SK-N-SH (cell line): ENCODE measurements at regions not wholly inside any gene's neighbourhood (a gene's known extent, or its start where the extent isn't known, plus 50 kb on each side); places are given as distances from the start of the nearest gene placed in this dataset.

Source experiments
- CTCF ChIA-PET: fragments of 300-600, 350-600 bp; formaldehyde crosslinking; extraction: SDS; loops from one replicate; lab custom pipeline; 2021; lab: Yijun Ruan, JAX
- POLR2A ChIA-PET: fragments of 350-600 bp; sonication (Branson Sonifier 250); formaldehyde crosslinking; extraction: SDS; loops from one replicate; lab custom pipeline; 2020; ENCODE audit warnings: antibody characterized with exemption, inconsistent platforms; lab: Yijun Ruan, JAX
- DNase-seq: peaks from one replicate; pipeline ENCODE4 v3.0.0; 2012
- H2AFZ ChIP-seq: fragments of 200-600 bp; sonication (generic); 2 replicates; pipeline ENCODE4 v1.8.1; 2016; ENCODE audit warnings: antibody characterized with exemption, mild to moderate bottlenecking, low read depth
- H3F3A ChIP-seq: fragments of 200-600 bp; sonication (generic); replicated peaks from 2 replicates; pipeline ENCODE3; 2016; ENCODE audit warnings: antibody characterized with exemption, mild to moderate bottlenecking; ENCODE audit not compliant: insufficient read depth
- H3K27ac ChIP-seq, 2 experiments: fragments of 200-500 bp in 1 of 2; fragments of 200-600 bp in 1 of 2; sonication (Bioruptor generic) in 1 of 2; sonication (generic), shearing (Covaris generic) in 1 of 2; 2 replicates each; pipeline versions ENCODE4 v1.5.1 to v1.6.1; 2014 to 2016; ENCODE audit warnings: low read depth in 2 of 2, inconsistent platforms in 1 of 2, low read length in 1 of 2, mild to moderate bottlenecking in 1 of 2, mixed read lengths in 1 of 2
- H3K27me3 ChIP-seq: fragments of 200-600 bp; sonication (generic), shearing (Covaris generic); 2 replicates; pipeline ENCODE4 v1.6.1; 2016; ENCODE audit warnings: mixed run types; ENCODE audit not compliant: insufficient read depth
- H3K36me3 ChIP-seq, 2 experiments: fragments of 200-500 bp in 1 of 2; fragments of 200-600 bp in 1 of 2; sonication (Bioruptor generic) in 1 of 2; sonication (generic) in 1 of 2; replicated peaks in 1 of 2; 2 replicates each; pipeline versions ENCODE3 to v1.5.1; 2014 to 2016; ENCODE audit warnings: low read length in 1 of 2, mild to moderate bottlenecking in 1 of 2; ENCODE audit not compliant: insufficient read depth in 2 of 2, control insufficient read depth in 1 of 2
- H3K4me1 ChIP-seq, 2 experiments: fragments of 200-500 bp in 1 of 2; fragments of 200-600 bp in 1 of 2; sonication (Bioruptor generic) in 1 of 2; sonication (generic), shearing (Covaris generic) in 1 of 2; 2 replicates each; pipeline versions ENCODE4 v1.5.1 to v1.6.1; 2014 to 2016; ENCODE audit warnings: low read depth in 1 of 2, low read length in 1 of 2, mixed run types in 1 of 2; ENCODE audit not compliant: insufficient read depth in 2 of 2, control insufficient read depth in 1 of 2
- H3K4me2 ChIP-seq: fragments of 200-600 bp; sonication (generic), shearing (Covaris generic); 2 replicates; pipeline ENCODE4 v1.6.1; 2017; ENCODE audit warnings: mixed run types
- H3K4me3 ChIP-seq, 2 experiments: fragments of 200-500 bp in 1 of 2; fragments of 200-600 bp in 1 of 2; sonication (Bioruptor generic) in 1 of 2; sonication (generic), shearing (Covaris generic) in 1 of 2; 2 replicates each; pipeline versions ENCODE4 v1.5.1 to v1.8.1; 2014 to 2016; ENCODE audit warnings: low read depth in 2 of 2, inconsistent platforms in 1 of 2, low read length in 1 of 2, mild to moderate bottlenecking in 1 of 2, mixed read lengths in 1 of 2, moderate library complexity in 1 of 2
- H3K79me2 ChIP-seq: fragments of 200-600 bp; sonication (generic); 2 replicates; pipeline ENCODE4 v1.8.1; 2017; ENCODE audit warnings: mild to moderate bottlenecking; ENCODE audit not compliant: insufficient read depth
- H3K9ac ChIP-seq: fragments of 200-600 bp; sonication (generic); 2 replicates; pipeline ENCODE4 v1.6.1; 2017; ENCODE audit warnings: mixed run types
- H3K9me2 ChIP-seq: fragments of 200-600 bp; sonication (generic); 2 replicates; pipeline ENCODE4 v1.6.1; 2017; ENCODE audit warnings: mixed run types
- H3K9me3 ChIP-seq: fragments of 200-600 bp; sonication (generic); 2 replicates; pipeline ENCODE4 v1.6.1; 2017; ENCODE audit warnings: mixed run types, mild to moderate bottlenecking, moderate library complexity
- H4K20me1 ChIP-seq: fragments of 200-600 bp; sonication (generic); 2 replicates; pipeline ENCODE4 v1.6.1; 2017; ENCODE audit warnings: mild to moderate bottlenecking, mixed run types; ENCODE audit not compliant: insufficient read depth
- CHD2 ChIP-seq: fragments of 150-350 bp; IDR thresholded peaks from 2 replicates; pipeline ENCODE4 v1.6.1; 2018; ENCODE audit warnings: low read length; ENCODE audit not compliant: partially characterized antibody
- ELF1 ChIP-seq: IDR thresholded peaks from 2 replicates; pipeline ENCODE4 v1.4.0; 2012
- EZH2phosphoT487 ChIP-seq: fragments of 200-600 bp; sonication (generic); IDR thresholded peaks from 2 replicates; pipeline ENCODE4 v1.6.1; 2017; ENCODE audit warnings: low read depth, mixed run types, mild to moderate bottlenecking, antibody characterized with exemption, moderate library complexity, borderline replicate concordance
- GATA2 ChIP-seq: sonication (generic); formaldehyde crosslinking; IDR thresholded peaks from 2 replicates; pipeline ENCODE4 v1.5.0; 2020; ENCODE audit warnings: mild to moderate bottlenecking, missing genetic modification reagents
- MEF2A ChIP-seq: IDR thresholded peaks from 2 replicates; pipeline ENCODE4 v1.4.0; 2012; ENCODE audit warnings: low read depth, borderline replicate concordance
- MXI1 ChIP-seq: IDR thresholded peaks from 2 replicates; pipeline ENCODE4 v1.6.1; 2012; ENCODE audit warnings: mild to moderate bottlenecking, low read depth, low read length, improper control_type of control experiment
- NFIC ChIP-seq: IDR thresholded peaks from 2 replicates; pipeline ENCODE4 v1.4.0; 2012; ENCODE audit warnings: borderline replicate concordance
- RFX5 ChIP-seq: IDR thresholded peaks from 2 replicates; pipeline ENCODE4 v1.6.1; 2012; ENCODE audit warnings: mild to moderate bottlenecking, improper control_type of control experiment, low read length
- RXRA ChIP-seq: IDR thresholded peaks from 2 replicates; pipeline ENCODE4 v1.4.0; 2012; ENCODE audit warnings: low read depth, mild to moderate bottlenecking, borderline replicate concordance
- SIN3A ChIP-seq: IDR thresholded peaks from 2 replicates; pipeline ENCODE4 v1.6.1; 2012; ENCODE audit warnings: low read depth, mild to moderate bottlenecking, low read length, moderate library complexity, borderline replicate concordance
- TAF1 ChIP-seq: IDR thresholded peaks from 2 replicates; pipeline ENCODE4 v1.6.1; 2012; ENCODE audit warnings: low read depth, mild to moderate bottlenecking, low read length, moderate library complexity, borderline replicate concordance
- WGBS: methylation state at CpG from one replicate; pipeline ENCODE4 v1.1.6; 2017; ENCODE audit warnings: low lambda C conversion rate; 5-methylcytosine and 5-hydroxymethylcytosine counted together
- TF ChIP-seq, protein P1 (sequence below): IDR thresholded peaks from 2 replicates; pipeline ENCODE4 v1.4.0; 2012; ENCODE audit warnings: low read depth, borderline replicate concordance
- TF ChIP-seq, protein P2 (sequence below): fragments of 200-600 bp; sonication (generic); IDR thresholded peaks from 2 replicates; pipeline ENCODE4 v1.6.1; 2017; ENCODE audit warnings: antibody characterized with exemption, mild to moderate bottlenecking, moderate library complexity

DNA sequence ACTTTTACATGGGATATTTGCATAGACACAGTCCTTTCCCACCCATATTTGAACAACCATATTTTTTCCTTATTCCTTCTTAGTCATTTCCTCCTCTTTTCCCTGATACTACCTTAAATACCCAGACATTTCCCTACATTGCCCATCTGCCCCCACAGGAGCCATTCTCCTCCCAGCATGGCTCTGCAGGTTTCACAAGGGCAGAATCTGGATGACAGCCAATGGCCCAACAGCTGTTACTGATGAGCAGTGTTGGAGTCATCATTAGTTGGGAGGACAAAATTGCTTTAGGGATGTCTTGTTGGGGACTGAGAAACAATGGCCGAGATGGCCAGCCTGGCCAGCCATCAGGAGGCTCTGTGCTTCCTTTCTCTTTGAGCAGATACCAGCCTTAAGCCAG lies 209.5 kb downstream of the KLF5 start:
- no peak for DNase-seq
- H3K9me3 ChIP-seq = no peaks in the 10 kb centered on the region
- no peak overlapping the region for H3K4me3 ChIP-seq
- H3K27me3 ChIP-seq = no peaks in the 10 kb centered on the region
- ChIA-PET POLR2A (no interaction called here), CTCF (no interaction called here)
- no peak overlapping the region for H3K27ac ChIP-seq
- H4K20me1 ChIP-seq = no peaks in the 10 kb centered on the region
- peaks cover 0 to 7% of the 10 kb centered on the region in 2 experiments; a peak in 2 of 4 replicates for H3K4me1 ChIP-seq
- 67% methylated on average over 1 of the region's 1 CpG for WGBS
- H3K9ac ChIP-seq = no peak overlapping the region
- no peaks in the 10 kb centered on the region for H3K79me2 ChIP-seq
- no peak overlapping the region for H2AFZ ChIP-seq
- no peak overlapping the region for H3K4me2 ChIP-seq
- no peaks in the 10 kb centered on the region for H3F3A ChIP-seq
- no peaks in the 10 kb centered on the region for H3K36me3 ChIP-seq
- H3K9me2 ChIP-seq = no peaks in the 10 kb centered on the region
- no peak for TF ChIP-seq TAF1
- peak; percentile 31; the same call in 1 of the 2 replicates for TF ChIP-seq NFIC

DNA sequence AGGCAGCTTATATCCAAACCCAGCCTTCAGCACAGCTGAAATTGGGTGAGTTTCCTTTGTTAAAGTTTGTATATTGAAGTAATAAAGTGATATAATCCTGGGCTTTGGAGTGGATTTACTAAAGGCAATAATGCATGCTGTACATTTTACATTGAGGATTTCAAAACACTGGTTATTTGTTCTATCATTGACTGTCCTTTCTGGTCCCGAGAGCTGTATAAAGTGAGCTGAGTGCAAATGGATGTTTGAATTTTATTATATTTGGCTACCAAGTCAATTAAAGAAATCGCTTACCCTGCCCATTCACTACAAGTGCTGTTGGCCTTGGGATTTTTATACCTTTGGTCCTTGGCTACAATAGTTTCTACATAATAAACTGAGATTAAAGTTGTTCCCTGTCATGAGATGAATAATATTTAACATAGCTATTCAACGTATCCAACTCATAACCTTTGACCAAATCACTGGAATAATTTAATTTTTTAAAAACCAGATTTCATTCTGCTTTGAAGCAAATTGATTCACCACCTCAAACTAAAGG lies 207.9 kb downstream of the KLF5 start:
- CTCF ChIA-PET = interaction anchor here (0.8 kb wide), 1 partner anchor 19 kb away, joined by 4 read pairs; no protein-coding TSS in a partner anchor
- POLR2A ChIA-PET = no interaction called here
- WGBS = 87% methylated on average over 3 of the region's 3 CpGs

More for the DNA sequence above, 207.9 kb downstream of the KLF5 start:
- Histone ChIP-seq H3K4me3 (no peak overlapping the region), H3K27me3 (no peaks in the 10 kb centered on the region), H3K27ac (no peak overlapping the region), H3K9me2 (no peaks in the 10 kb centered on the region), H3K4me2 (no peak overlapping the region), H3F3A (no peaks in the 10 kb centered on the region), H3K36me3 (no peaks in the 10 kb centered on the region), H3K9me3 (no peaks in the 10 kb centered on the region), H3K4me1 (peaks cover 0 to 9% of the 10 kb centered on the region in 2 experiments; a peak in 2 of 4 replicates), H4K20me1 (no peaks in the 10 kb centered on the region), H3K9ac (no peak overlapping the region), H3K79me2 (no peaks in the 10 kb centered on the region), H2AFZ (no peak overlapping the region)
- TF ChIP-seq GATA2 (CRISPR knock-in tag) (no peak), EZH2phosphoT487 (no peak), RXRA (no peak), ELF1 (no peak), MXI1 (no peak), MEF2A (no peak), CHD2 (no peak), RFX5 (no peak), SIN3A (no peak)
- TF ChIP-seq, protein P1, sequence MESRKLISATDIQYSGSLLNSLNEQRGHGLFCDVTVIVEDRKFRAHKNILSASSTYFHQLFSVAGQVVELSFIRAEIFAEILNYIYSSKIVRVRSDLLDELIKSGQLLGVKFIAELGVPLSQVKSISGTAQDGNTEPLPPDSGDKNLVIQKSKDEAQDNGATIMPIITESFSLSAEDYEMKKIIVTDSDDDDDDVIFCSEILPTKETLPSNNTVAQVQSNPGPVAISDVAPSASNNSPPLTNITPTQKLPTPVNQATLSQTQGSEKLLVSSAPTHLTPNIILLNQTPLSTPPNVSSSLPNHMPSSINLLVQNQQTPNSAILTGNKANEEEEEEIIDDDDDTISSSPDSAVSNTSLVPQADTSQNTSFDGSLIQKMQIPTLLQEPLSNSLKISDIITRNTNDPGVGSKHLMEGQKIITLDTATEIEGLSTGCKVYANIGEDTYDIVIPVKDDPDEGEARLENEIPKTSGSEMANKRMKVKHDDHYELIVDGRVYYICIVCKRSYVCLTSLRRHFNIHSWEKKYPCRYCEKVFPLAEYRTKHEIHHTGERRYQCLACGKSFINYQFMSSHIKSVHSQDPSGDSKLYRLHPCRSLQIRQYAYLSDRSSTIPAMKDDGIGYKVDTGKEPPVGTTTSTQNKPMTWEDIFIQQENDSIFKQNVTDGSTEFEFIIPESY = no peak
- TF ChIP-seq, protein P2, sequence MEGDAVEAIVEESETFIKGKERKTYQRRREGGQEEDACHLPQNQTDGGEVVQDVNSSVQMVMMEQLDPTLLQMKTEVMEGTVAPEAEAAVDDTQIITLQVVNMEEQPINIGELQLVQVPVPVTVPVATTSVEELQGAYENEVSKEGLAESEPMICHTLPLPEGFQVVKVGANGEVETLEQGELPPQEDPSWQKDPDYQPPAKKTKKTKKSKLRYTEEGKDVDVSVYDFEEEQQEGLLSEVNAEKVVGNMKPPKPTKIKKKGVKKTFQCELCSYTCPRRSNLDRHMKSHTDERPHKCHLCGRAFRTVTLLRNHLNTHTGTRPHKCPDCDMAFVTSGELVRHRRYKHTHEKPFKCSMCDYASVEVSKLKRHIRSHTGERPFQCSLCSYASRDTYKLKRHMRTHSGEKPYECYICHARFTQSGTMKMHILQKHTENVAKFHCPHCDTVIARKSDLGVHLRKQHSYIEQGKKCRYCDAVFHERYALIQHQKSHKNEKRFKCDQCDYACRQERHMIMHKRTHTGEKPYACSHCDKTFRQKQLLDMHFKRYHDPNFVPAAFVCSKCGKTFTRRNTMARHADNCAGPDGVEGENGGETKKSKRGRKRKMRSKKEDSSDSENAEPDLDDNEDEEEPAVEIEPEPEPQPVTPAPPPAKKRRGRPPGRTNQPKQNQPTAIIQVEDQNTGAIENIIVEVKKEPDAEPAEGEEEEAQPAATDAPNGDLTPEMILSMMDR = no peak
- DNase-seq = no peak
